Epithelial cell of proximal tubule (primary cell): ENCODE measurements at regions not wholly inside any gene's neighbourhood (a gene's known extent, or its start where the extent isn't known, plus 50 kb on each side); places are given as distances from the start of the nearest gene placed in this dataset.

Experiments
- DNase-seq: peaks from one replicate; pipeline ENCODE4 v3.0.0-alpha.2; 2011; ENCODE audit warnings: low read depth
- H3K4me3 ChIP-seq: 2 replicates; pipeline ENCODE4 v1.5.1; 2011; ENCODE audit warnings: low read depth, mild to moderate bottlenecking, low read length
- CTCF ChIP-seq: conservative IDR thresholded peaks from 2 replicates; pipeline ENCODE4 v1.5.1; 2012; ENCODE audit warnings: low read depth, mild to moderate bottlenecking, low read length

- DNase-seq: no peak
- no peak for TF ChIP-seq CTCF
- no peak overlapping the region for H3K4me3 ChIP-seq
Observed at GRCh38 chr1:71345491-71345890, 264.7 kb upstream of the ZRANB2 start.

GRCh38 chr1:71343686-71344416 lies 263.0 kb upstream of the ZRANB2 start:
- DNase-seq: no peak
- peak; percentile 38 for TF ChIP-seq CTCF
- no peak overlapping the region for H3K4me3 ChIP-seq

GRCh38 chr1:71339238-71339637 lies 258.4 kb upstream of the ZRANB2 start:
- DNase-seq: no peak
- H3K4me3 ChIP-seq: no peak overlapping the region
- no peak for TF ChIP-seq CTCF

GRCh38 chr1:71330991-71331390 lies 250.2 kb upstream of the ZRANB2 start:
- no peak for TF ChIP-seq CTCF
- no peak for DNase-seq
- H3K4me3 ChIP-seq: no peak overlapping the region

- H3K4me3 ChIP-seq: no peak overlapping the region
- no peak for DNase-seq
- no peak for TF ChIP-seq CTCF
Observed at GRCh38 chr1:71324671-71325267, 243.9 kb upstream of the ZRANB2 start.

- no peak for DNase-seq
- TF ChIP-seq CTCF: no peak
- no peak overlapping the region for H3K4me3 ChIP-seq
Observed at GRCh38 chr1:71312545-71312944, 231.7 kb upstream of the ZRANB2 start.

GRCh38 chr1:71311376-71311775 lies 230.5 kb upstream of the ZRANB2 start:
- no peak for DNase-seq
- no peak for TF ChIP-seq CTCF
- H3K4me3 ChIP-seq: no peak overlapping the region
